ENCODE measurements at regions not wholly inside any gene's neighbourhood (a gene's known extent, or its start where the extent isn't known, plus 50 kb on each side); places are given as distances from the start of the nearest gene placed in this dataset.
A peak's percentile ranks its signal among the peaks of the same experiment; 100 is the strongest.
"Not testable (repeated sequence)": the region's sequence is repeated elsewhere in the genome, so short reads cannot be mapped to it uniquely, and the experiment has no call there.

GRCh38 chr5:66438696-66439095 is 157.5 kb upstream of the MAST4 start:
- H3K9ac ChIP-seq (ENCODE audit: insufficient read length) = no peak overlapping the region
- no peak overlapping the region for H3K27ac ChIP-seq
- TF ChIP-seq FOXP2 (optimal IDR thresholded peaks at IDR 0.05; ENCODE audit: control extremely low read depth, extremely low read length, insufficient read depth) = no peak
- no peak for TF ChIP-seq EZH2 (IDR thresholded peaks at IDR 0.05)
- no peak for TF ChIP-seq POLR2AphosphoS5 (IDR thresholded peaks at IDR 0.05; ENCODE audit: borderline replicate concordance, low read depth, low read length)
- no peaks in the 10 kb centered on the region for H3K9me3 ChIP-seq (ENCODE audit: low read depth, low read length)
- no peak for DNase-seq (ENCODE audit: low read depth, low spot score)
- no peak overlapping the region for H3K4me3 ChIP-seq
- no peaks in the 10 kb centered on the region for H3K36me3 ChIP-seq (ENCODE audit: insufficient read depth, low read length)

- TF ChIP-seq EZH2 (IDR thresholded peaks at IDR 0.05) (no peak), FOXP2 (optimal IDR thresholded peaks at IDR 0.05; ENCODE audit: control extremely low read depth, extremely low read length, insufficient read depth) (no peak), POLR2AphosphoS5 (IDR thresholded peaks at IDR 0.05; ENCODE audit: borderline replicate concordance, low read depth, low read length) (no peak)
- Histone ChIP-seq H3K36me3 (ENCODE audit: insufficient read depth, low read length) (no peaks in the 10 kb centered on the region), H3K9me3 (ENCODE audit: low read depth, low read length) (no peaks in the 10 kb centered on the region), H3K9ac (ENCODE audit: insufficient read length) (no peak overlapping the region), H3K4me3 (no peak overlapping the region), H3K27ac (no peak overlapping the region)
- no peak for DNase-seq (ENCODE audit: low read depth, low spot score)
These were observed 156.0 kb upstream of the MAST4 start for GRCh38 chr5:66440202-66440680.

- Histone ChIP-seq H3K27ac (no peak overlapping the region), H3K9ac (ENCODE audit: insufficient read length) (no peak overlapping the region), H3K9me3 (ENCODE audit: low read depth, low read length) (no peaks in the 10 kb centered on the region), H3K4me3 (no peak overlapping the region), H3K36me3 (ENCODE audit: insufficient read depth, low read length) (no peaks in the 10 kb centered on the region)
- DNase-seq (ENCODE audit: low read depth, low spot score) = no peak
- TF ChIP-seq POLR2AphosphoS5 (IDR thresholded peaks at IDR 0.05; ENCODE audit: borderline replicate concordance, low read depth, low read length) = no peak
- no peak for TF ChIP-seq EZH2 (IDR thresholded peaks at IDR 0.05)
- TF ChIP-seq FOXP2 (optimal IDR thresholded peaks at IDR 0.05; ENCODE audit: control extremely low read depth, extremely low read length, insufficient read depth) = no peak
These were observed 154.8 kb upstream of the MAST4 start for GRCh38 chr5:66441351-66441750.

GRCh38 chr5:66442951-66443445 is 153.2 kb upstream of the MAST4 start:
- Histone ChIP-seq H3K4me3 (no peak overlapping the region), H3K9me3 (ENCODE audit: low read depth, low read length) (no peaks in the 10 kb centered on the region), H3K27ac (no peak overlapping the region), H3K9ac (ENCODE audit: insufficient read length) (no peak overlapping the region), H3K36me3 (ENCODE audit: insufficient read depth, low read length) (no peaks in the 10 kb centered on the region)
- DNase-seq (ENCODE audit: low read depth, low spot score) = no peak
- no peak for TF ChIP-seq POLR2AphosphoS5 (IDR thresholded peaks at IDR 0.05; ENCODE audit: borderline replicate concordance, low read depth, low read length)
- TF ChIP-seq FOXP2 (optimal IDR thresholded peaks at IDR 0.05; ENCODE audit: control extremely low read depth, extremely low read length, insufficient read depth) = no peak

- no peak overlapping the region for H3K27ac ChIP-seq
- no peaks in the 10 kb centered on the region for H3K9me3 ChIP-seq (ENCODE audit: low read depth, low read length)
- DNase-seq (ENCODE audit: low read depth, low spot score) = no peak
- no peak overlapping the region for H3K4me3 ChIP-seq
- H3K36me3 ChIP-seq (ENCODE audit: insufficient read depth, low read length) = no peaks in the 10 kb centered on the region
- H3K9ac ChIP-seq (ENCODE audit: insufficient read length) = no peak overlapping the region
- TF ChIP-seq POLR2AphosphoS5 (IDR thresholded peaks at IDR 0.05; ENCODE audit: borderline replicate concordance, low read depth, low read length) = no peak
- no peak for TF ChIP-seq EZH2 (IDR thresholded peaks at IDR 0.05)
- TF ChIP-seq FOXP2 (optimal IDR thresholded peaks at IDR 0.05; ENCODE audit: control extremely low read depth, extremely low read length, insufficient read depth) = no peak
These were observed 152.6 kb upstream of the MAST4 start for GRCh38 chr5:66443462-66444130.

- not testable (repeated sequence) for DNase-seq (ENCODE audit: low read depth, low spot score); H3K4me3 ChIP-seq; H3K36me3 ChIP-seq (ENCODE audit: insufficient read depth, low read length); H3K9me3 ChIP-seq (ENCODE audit: low read depth, low read length); H3K27ac ChIP-seq; H3K9ac ChIP-seq (ENCODE audit: insufficient read length)
These were observed 148.1 kb upstream of the MAST4 start for GRCh38 chr5:66448070-66448469.

- H3K27ac ChIP-seq = no peak overlapping the region
- no peak for DNase-seq (ENCODE audit: low read depth, low spot score)
- H3K36me3 ChIP-seq (ENCODE audit: insufficient read depth, low read length) = no peaks in the 10 kb centered on the region
- no peaks in the 10 kb centered on the region for H3K9me3 ChIP-seq (ENCODE audit: low read depth, low read length)
- H3K9ac ChIP-seq (ENCODE audit: insufficient read length) = no peak overlapping the region
- TF ChIP-seq FOXP2 (optimal IDR thresholded peaks at IDR 0.05; ENCODE audit: control extremely low read depth, extremely low read length, insufficient read depth) = no peak
- H3K4me3 ChIP-seq = peak overlapping the region; percentile 9; the same call in 1 of the 2 replicates
These were observed 146.0 kb upstream of the MAST4 start for GRCh38 chr5:66450237-66450636.

- no peak for TF ChIP-seq EZH2 (IDR thresholded peaks at IDR 0.05)
- TF ChIP-seq POLR2AphosphoS5 (IDR thresholded peaks at IDR 0.05; ENCODE audit: borderline replicate concordance, low read depth, low read length) = no peak
- TF ChIP-seq FOXP2 (optimal IDR thresholded peaks at IDR 0.05; ENCODE audit: control extremely low read depth, extremely low read length, insufficient read depth) = no peak
These were observed 145.2 kb upstream of the MAST4 start for GRCh38 chr5:66450988-66451387.

GRCh38 chr5:66452109-66452508 is 144.1 kb upstream of the MAST4 start:
- Histone ChIP-seq H3K36me3 (ENCODE audit: insufficient read depth, low read length) (no peaks in the 10 kb centered on the region), H3K4me3 (no peak overlapping the region)
- no peak for DNase-seq (ENCODE audit: low read depth, low spot score)

More at GRCh38 chr5:66450988-66451387, 145.2 kb upstream of the MAST4 start:
- DNase-seq (ENCODE audit: low read depth, low spot score) = no peak
- Histone ChIP-seq H3K4me3 (peak overlapping the region; percentile 9; the same call in 1 of the 2 replicates), H3K27ac (no peak overlapping the region), H3K9me3 (ENCODE audit: low read depth, low read length) (no peaks in the 10 kb centered on the region), H3K9ac (ENCODE audit: insufficient read length) (no peak overlapping the region), H3K36me3 (ENCODE audit: insufficient read depth, low read length) (no peaks in the 10 kb centered on the region)

More at GRCh38 chr5:66452109-66452508, 144.1 kb upstream of the MAST4 start:
- TF ChIP-seq POLR2AphosphoS5 (IDR thresholded peaks at IDR 0.05; ENCODE audit: borderline replicate concordance, low read depth, low read length) (no peak), EZH2 (IDR thresholded peaks at IDR 0.05) (no peak), FOXP2 (optimal IDR thresholded peaks at IDR 0.05; ENCODE audit: control extremely low read depth, extremely low read length, insufficient read depth) (no peak)
- H3K9ac ChIP-seq (ENCODE audit: insufficient read length) = no peak overlapping the region
- no peaks in the 10 kb centered on the region for H3K9me3 ChIP-seq (ENCODE audit: low read depth, low read length)
- H3K27ac ChIP-seq = no peak overlapping the region

Data from SK-N-MC (cell line).